WTC11 (cell line): ENCODE measurements at regions not wholly inside any gene's neighbourhood (a gene's known extent, or its start where the extent isn't known, plus 50 kb on each side); places are given as distances from the start of the nearest gene placed in this dataset.

Experiments
- ATAC-seq: fragments of 200-7000 bp; cut with Tn5 transposase; 2 replicates; pipeline ENCODE4 v1.10.0; 2021; ENCODE audit warnings: mild to moderate bottlenecking, moderate library complexity
- CTCF ChIA-PET: fragments of 300-600 bp; sonication (Branson Sonifier 250); formaldehyde crosslinking; loops from one replicate; lab custom pipeline; 2021; ENCODE audit warnings: antibody characterized with exemption; lab: Charles Lee
- POLR2A ChIA-PET: fragments of 350-600 bp; sonication (Branson Sonifier 250); formaldehyde crosslinking; loops from one replicate; lab custom pipeline; 2021; ENCODE audit warnings: antibody characterized with exemption; lab: Charles Lee
- DNase-seq: peaks from one replicate; pipeline ENCODE4 v3.0.0; 2021; ENCODE audit warnings: low spot score
- H3K27ac Mint-ChIP-seq: 2 replicates; pipeline ENCODE4 v1.8.0; 2021; ENCODE audit warnings: mixed read lengths
- H3K27me3 Mint-ChIP-seq: 2 replicates; pipeline ENCODE4 v1.8.0; 2021; ENCODE audit warnings: low read depth, mild to moderate bottlenecking, moderate library complexity, mixed read lengths
- H3K36me3 Mint-ChIP-seq: 2 replicates; pipeline ENCODE4 v1.8.0; 2021; ENCODE audit warnings: mixed read lengths
- H3K4me1 Mint-ChIP-seq: 2 replicates; pipeline ENCODE4 v1.8.0; 2022; ENCODE audit warnings: mixed read lengths
- H3K4me3 Mint-ChIP-seq: 2 replicates; pipeline ENCODE4 v1.8.0; 2021; ENCODE audit warnings: mild to moderate bottlenecking, moderate library complexity, mixed read lengths
- H3K9me3 Mint-ChIP-seq: 2 replicates; pipeline ENCODE4 v1.8.0; 2021; ENCODE audit warnings: mixed read lengths
- CBFB ChIP-seq: sonication (generic); formaldehyde crosslinking; IDR thresholded peaks from 2 replicates; pipeline ENCODE4 v1.8.1; 2022; ENCODE audit warnings: mild to moderate bottlenecking, low read depth, missing genetic modification reagents
- GTF2I ChIP-seq: fragments of 250-450 bp; sonication (Bioruptor Pico); conservative IDR thresholded peaks from 2 replicates; pipeline ENCODE4 v1.4.0; 2021; ENCODE audit warnings: mild to moderate bottlenecking
- HMGA2 ChIP-seq: fragments of 250-450 bp; sonication (Bioruptor Pico); IDR thresholded peaks from 2 replicates; pipeline ENCODE4 v1.4.0; 2021; ENCODE audit warnings: mild to moderate bottlenecking, moderate library complexity
- JUN ChIP-seq: sonication (generic); formaldehyde crosslinking; IDR thresholded peaks from 2 replicates; pipeline ENCODE4 v1.8.0; 2023; ENCODE audit warnings: mild to moderate bottlenecking, missing genetic modification reagents
- MYBL2 ChIP-seq: sonication (generic); formaldehyde crosslinking; IDR thresholded peaks from 2 replicates; pipeline ENCODE4 v1.8.1; 2023; ENCODE audit warnings: mild to moderate bottlenecking, moderate library complexity, missing genetic modification reagents
- ZNF138 ChIP-seq: sonication (generic); formaldehyde crosslinking; conservative IDR thresholded peaks from 2 replicates; pipeline ENCODE4 v1.8.1; 2022; ENCODE audit warnings: mild to moderate bottlenecking, moderate library complexity, missing genetic modification reagents
- TF ChIP-seq, protein P1 (sequence below): fragments of 200-600 bp; IDR thresholded peaks from 2 replicates; pipeline ENCODE4 v1.8.0; 2022; ENCODE audit warnings: antibody characterized with exemption
- TF ChIP-seq, protein P2 (sequence below): sonication (generic); formaldehyde crosslinking; IDR thresholded peaks from 2 replicates; pipeline ENCODE4 v1.8.0; 2022; ENCODE audit warnings: mild to moderate bottlenecking, missing genetic modification reagents
- TF ChIP-seq, protein P3 (sequence below): fragments of 250-450 bp; sonication (Bioruptor Pico); IDR thresholded peaks from 2 replicates; pipeline ENCODE4 v1.9.0; 2021; ENCODE audit warnings: mild to moderate bottlenecking
- TF ChIP-seq, protein P4 (sequence below): sonication (generic); formaldehyde crosslinking; IDR thresholded peaks from 2 replicates; pipeline ENCODE4 v1.8.1; 2023; ENCODE audit warnings: mild to moderate bottlenecking, moderate library complexity, missing genetic modification reagents
- TF ChIP-seq, protein P5 (sequence below): fragments of 250-450 bp; sonication (Bioruptor Pico); IDR thresholded peaks from 2 replicates; pipeline ENCODE4 v1.9.0; 2021; ENCODE audit warnings: mild to moderate bottlenecking
- TF ChIP-seq, protein P6 (sequence below): fragments of 250-450 bp; sonication (Bioruptor Pico); IDR thresholded peaks from 2 replicates; pipeline ENCODE4 v1.9.0; 2021; ENCODE audit warnings: moderate library complexity, mild to moderate bottlenecking, inconsistent platforms, borderline replicate concordance
- TF ChIP-seq, protein P7 (sequence below): sonication (generic); formaldehyde crosslinking; IDR thresholded peaks from 2 replicates; pipeline ENCODE4 v1.8.1; 2023; ENCODE audit warnings: mild to moderate bottlenecking, missing genetic modification reagents, moderate library complexity
- TF ChIP-seq, protein P8 (sequence below): fragments of 250-450 bp; sonication (Bioruptor Pico); IDR thresholded peaks from 2 replicates; pipeline ENCODE4 v1.9.0; 2021; ENCODE audit warnings: mild to moderate bottlenecking, borderline replicate concordance

DNA sequence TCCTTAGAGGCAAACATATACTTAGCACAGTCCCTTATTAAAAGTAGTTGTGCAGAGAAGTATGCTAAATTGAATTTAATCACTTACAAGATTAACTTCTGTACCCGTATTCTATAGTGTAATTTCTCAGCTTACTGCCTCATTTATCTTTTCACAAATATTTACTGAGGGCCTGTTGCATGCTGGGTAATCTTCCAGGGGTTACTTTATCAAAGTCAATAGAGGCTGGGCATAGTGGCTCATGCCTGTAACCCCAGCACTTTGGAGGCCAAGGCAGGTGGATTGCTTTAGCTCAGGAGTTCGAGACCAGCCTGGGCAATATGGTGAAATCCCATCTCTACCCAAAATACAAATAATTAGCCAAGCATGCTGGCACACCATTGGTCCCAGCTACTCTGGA lies 111.7 kb upstream of the RAB27B start:
- ATAC-seq = no peak

DNA sequence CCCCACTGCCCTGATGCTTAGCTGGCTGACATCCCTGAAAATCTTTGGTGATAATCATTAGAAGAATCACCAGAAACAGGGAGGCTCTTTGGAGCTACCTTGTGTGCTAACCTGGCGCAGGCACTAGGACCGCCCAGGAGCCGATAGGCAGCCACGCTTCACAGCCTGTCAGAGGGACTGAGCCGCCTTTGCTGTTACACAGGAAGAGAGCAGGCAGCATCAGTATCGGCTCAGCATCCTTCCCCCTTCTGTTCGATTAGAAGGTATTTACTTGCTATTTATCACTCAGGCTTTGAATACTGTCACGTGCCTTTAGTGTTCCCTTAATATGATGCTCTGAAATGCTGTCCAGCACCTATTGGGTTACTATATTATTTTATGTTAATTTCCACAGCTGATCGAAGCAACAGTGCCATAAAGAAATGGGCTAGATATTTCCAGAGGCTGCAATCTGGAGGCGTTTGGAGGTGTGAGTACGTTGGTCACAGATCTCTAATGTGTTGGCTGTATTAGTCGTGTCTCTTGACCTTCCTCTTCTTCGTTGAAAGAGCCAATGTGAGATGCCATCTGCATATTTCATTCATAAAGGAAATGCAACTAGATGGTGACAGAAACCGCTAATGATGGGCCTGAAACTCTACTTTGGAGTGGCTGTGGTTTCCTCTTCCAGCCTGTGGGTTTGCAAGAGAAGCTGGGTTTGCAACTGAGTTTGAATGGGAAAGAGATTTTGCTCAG lies 110.4 kb upstream of the RAB27B start:
- ChIA-PET POLR2A (no interaction called here), CTCF (no interaction called here)
- DNase-seq = peak; percentile 66
- Mint-ChIP-seq H3K4me3 (no peak overlapping the region), H3K36me3 (no peaks in the 10 kb centered on the region), H3K9me3 (no peaks in the 10 kb centered on the region), H3K27me3 (no peaks in the 10 kb centered on the region), H3K27ac (no peak overlapping the region), H3K4me1 (peaks cover 4% of the 10 kb centered on the region)
- ATAC-seq = peak; percentile 99
- no peak for TF ChIP-seq ZNF138
- no peak for TF ChIP-seq CBFB (CRISPR knock-in tag)
- no peak for TF ChIP-seq JUN (CRISPR knock-in tag)
- TF ChIP-seq, protein P1, sequence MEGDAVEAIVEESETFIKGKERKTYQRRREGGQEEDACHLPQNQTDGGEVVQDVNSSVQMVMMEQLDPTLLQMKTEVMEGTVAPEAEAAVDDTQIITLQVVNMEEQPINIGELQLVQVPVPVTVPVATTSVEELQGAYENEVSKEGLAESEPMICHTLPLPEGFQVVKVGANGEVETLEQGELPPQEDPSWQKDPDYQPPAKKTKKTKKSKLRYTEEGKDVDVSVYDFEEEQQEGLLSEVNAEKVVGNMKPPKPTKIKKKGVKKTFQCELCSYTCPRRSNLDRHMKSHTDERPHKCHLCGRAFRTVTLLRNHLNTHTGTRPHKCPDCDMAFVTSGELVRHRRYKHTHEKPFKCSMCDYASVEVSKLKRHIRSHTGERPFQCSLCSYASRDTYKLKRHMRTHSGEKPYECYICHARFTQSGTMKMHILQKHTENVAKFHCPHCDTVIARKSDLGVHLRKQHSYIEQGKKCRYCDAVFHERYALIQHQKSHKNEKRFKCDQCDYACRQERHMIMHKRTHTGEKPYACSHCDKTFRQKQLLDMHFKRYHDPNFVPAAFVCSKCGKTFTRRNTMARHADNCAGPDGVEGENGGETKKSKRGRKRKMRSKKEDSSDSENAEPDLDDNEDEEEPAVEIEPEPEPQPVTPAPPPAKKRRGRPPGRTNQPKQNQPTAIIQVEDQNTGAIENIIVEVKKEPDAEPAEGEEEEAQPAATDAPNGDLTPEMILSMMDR = no peak
- TF ChIP-seq, protein P2, sequence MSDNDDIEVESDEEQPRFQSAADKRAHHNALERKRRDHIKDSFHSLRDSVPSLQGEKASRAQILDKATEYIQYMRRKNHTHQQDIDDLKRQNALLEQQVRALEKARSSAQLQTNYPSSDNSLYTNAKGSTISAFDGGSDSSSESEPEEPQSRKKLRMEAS (CRISPR knock-in tag) = no peak; the same call in 1 of the 2 replicates
- no peak for TF ChIP-seq HMGA2 (CRISPR knock-in tag)

More for the DNA sequence above, 111.7 kb upstream of the RAB27B start:
- H3K4me3 Mint-ChIP-seq = no peak overlapping the region
- no peak overlapping the region for H3K27ac Mint-ChIP-seq
- ChIA-PET CTCF (interaction anchor here (0.6 kb wide), 1 partner anchor 241 kb away, joined by 5 read pairs; no protein-coding TSS in a partner anchor), POLR2A (no interaction called here)
- H3K9me3 Mint-ChIP-seq = no peaks in the 10 kb centered on the region
- peaks cover 4% of the 10 kb centered on the region for H3K4me1 Mint-ChIP-seq
- H3K27me3 Mint-ChIP-seq = no peaks in the 10 kb centered on the region
- H3K36me3 Mint-ChIP-seq = no peaks in the 10 kb centered on the region
- DNase-seq = no peak
- TF ChIP-seq, protein P3, sequence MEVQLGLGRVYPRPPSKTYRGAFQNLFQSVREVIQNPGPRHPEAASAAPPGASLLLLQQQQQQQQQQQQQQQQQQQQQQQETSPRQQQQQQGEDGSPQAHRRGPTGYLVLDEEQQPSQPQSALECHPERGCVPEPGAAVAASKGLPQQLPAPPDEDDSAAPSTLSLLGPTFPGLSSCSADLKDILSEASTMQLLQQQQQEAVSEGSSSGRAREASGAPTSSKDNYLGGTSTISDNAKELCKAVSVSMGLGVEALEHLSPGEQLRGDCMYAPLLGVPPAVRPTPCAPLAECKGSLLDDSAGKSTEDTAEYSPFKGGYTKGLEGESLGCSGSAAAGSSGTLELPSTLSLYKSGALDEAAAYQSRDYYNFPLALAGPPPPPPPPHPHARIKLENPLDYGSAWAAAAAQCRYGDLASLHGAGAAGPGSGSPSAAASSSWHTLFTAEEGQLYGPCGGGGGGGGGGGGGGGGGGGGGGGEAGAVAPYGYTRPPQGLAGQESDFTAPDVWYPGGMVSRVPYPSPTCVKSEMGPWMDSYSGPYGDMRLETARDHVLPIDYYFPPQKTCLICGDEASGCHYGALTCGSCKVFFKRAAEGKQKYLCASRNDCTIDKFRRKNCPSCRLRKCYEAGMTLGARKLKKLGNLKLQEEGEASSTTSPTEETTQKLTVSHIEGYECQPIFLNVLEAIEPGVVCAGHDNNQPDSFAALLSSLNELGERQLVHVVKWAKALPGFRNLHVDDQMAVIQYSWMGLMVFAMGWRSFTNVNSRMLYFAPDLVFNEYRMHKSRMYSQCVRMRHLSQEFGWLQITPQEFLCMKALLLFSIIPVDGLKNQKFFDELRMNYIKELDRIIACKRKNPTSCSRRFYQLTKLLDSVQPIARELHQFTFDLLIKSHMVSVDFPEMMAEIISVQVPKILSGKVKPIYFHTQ (CRISPR knock-in tag) = no peak
- TF ChIP-seq, protein P4, sequence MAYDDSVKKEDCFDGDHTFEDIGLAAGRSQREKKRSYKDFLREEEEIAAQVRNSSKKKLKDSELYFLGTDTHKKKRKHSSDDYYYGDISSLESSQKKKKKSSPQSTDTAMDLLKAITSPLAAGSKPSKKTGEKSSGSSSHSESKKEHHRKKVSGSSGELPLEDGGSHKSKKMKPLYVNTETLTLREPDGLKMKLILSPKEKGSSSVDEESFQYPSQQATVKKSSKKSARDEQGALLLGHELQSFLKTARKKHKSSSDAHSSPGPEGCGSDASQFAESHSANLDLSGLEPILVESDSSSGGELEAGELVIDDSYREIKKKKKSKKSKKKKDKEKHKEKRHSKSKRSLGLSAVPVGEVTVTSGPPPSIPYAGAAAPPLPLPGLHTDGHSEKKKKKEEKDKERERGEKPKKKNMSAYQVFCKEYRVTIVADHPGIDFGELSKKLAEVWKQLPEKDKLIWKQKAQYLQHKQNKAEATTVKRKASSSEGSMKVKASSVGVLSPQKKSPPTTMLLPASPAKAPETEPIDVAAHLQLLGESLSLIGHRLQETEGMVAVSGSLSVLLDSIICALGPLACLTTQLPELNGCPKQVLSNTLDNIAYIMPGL (CRISPR knock-in tag) = no peak
- TF ChIP-seq, protein P5, sequence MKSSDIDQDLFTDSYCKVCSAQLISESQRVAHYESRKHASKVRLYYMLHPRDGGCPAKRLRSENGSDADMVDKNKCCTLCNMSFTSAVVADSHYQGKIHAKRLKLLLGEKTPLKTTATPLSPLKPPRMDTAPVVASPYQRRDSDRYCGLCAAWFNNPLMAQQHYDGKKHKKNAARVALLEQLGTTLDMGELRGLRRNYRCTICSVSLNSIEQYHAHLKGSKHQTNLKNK (CRISPR knock-in tag) = no peak
- TF ChIP-seq, protein P6, sequence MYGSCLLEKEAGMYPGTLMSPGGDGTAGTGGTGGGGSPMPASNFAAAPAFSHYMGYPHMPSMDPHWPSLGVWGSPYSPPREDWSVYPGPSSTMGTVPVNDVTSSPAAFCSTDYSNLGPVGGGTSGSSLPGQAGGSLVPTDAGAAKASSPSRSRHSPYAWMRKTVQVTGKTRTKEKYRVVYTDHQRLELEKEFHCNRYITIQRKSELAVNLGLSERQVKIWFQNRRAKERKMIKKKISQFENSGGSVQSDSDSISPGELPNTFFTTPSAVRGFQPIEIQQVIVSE (CRISPR knock-in tag) = no peak
- TF ChIP-seq, protein P7, sequence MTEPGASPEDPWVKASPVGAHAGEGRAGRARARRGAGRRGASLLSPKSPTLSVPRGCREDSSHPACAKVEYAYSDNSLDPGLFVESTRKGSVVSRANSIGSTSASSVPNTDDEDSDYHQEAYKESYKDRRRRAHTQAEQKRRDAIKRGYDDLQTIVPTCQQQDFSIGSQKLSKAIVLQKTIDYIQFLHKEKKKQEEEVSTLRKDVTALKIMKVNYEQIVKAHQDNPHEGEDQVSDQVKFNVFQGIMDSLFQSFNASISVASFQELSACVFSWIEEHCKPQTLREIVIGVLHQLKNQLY (CRISPR knock-in tag) = no peak
- TF ChIP-seq ZNF138 (no peak), GTF2I (CRISPR knock-in tag) (no peak), MYBL2 (CRISPR knock-in tag) (no peak)
- TF ChIP-seq, protein P8, sequence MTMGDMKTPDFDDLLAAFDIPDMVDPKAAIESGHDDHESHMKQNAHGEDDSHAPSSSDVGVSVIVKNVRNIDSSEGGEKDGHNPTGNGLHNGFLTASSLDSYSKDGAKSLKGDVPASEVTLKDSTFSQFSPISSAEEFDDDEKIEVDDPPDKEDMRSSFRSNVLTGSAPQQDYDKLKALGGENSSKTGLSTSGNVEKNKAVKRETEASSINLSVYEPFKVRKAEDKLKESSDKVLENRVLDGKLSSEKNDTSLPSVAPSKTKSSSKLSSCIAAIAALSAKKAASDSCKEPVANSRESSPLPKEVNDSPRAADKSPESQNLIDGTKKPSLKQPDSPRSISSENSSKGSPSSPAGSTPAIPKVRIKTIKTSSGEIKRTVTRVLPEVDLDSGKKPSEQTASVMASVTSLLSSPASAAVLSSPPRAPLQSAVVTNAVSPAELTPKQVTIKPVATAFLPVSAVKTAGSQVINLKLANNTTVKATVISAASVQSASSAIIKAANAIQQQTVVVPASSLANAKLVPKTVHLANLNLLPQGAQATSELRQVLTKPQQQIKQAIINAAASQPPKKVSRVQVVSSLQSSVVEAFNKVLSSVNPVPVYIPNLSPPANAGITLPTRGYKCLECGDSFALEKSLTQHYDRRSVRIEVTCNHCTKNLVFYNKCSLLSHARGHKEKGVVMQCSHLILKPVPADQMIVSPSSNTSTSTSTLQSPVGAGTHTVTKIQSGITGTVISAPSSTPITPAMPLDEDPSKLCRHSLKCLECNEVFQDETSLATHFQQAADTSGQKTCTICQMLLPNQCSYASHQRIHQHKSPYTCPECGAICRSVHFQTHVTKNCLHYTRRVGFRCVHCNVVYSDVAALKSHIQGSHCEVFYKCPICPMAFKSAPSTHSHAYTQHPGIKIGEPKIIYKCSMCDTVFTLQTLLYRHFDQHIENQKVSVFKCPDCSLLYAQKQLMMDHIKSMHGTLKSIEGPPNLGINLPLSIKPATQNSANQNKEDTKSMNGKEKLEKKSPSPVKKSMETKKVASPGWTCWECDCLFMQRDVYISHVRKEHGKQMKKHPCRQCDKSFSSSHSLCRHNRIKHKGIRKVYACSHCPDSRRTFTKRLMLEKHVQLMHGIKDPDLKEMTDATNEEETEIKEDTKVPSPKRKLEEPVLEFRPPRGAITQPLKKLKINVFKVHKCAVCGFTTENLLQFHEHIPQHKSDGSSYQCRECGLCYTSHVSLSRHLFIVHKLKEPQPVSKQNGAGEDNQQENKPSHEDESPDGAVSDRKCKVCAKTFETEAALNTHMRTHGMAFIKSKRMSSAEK = no peak
